H1 (cell line): ENCODE measurements at regions not wholly inside any gene's neighbourhood (a gene's known extent, or its start where the extent isn't known, plus 50 kb on each side); places are given as distances from the start of the nearest gene placed in this dataset.

ENCODE experiments used
- ASH2L ChIP-seq: fragments of 200-600, 300-600 bp; sonication (generic); IDR thresholded peaks from one replicate; pipeline ENCODE4 v1.7.1; 2017; ENCODE audit warnings: low read length

DNA sequence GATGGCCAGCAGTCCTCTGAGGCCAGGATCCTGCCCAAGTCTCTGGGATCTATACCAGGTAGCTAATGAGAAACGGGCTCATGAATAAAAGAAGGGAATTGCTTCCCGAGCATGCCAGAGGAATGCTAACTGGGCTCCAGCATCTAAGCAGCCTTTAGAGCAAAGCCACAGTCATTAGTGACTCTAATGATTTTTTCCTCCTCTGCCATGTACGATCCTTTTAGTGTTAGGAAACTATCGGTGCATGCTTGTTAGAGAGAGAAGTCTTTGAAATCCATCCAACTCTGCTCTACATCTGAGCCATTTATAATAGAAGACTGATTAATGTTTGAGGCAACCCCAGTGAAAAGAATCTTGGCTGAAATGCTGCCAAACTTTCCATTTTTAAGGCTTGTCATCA is 124.9 kb upstream of the TCERG1L start (continued):
- no peak for TF ChIP-seq ASH2L
- TF ChIP-seq, all 59 proteins: peak for 0
